ENCODE measurements at regions not wholly inside any gene's neighbourhood (a gene's known extent, or its start where the extent isn't known, plus 50 kb on each side); places are given as distances from the start of the nearest gene placed in this dataset.
"Not testable (repeated sequence)": the region's sequence is repeated elsewhere in the genome, so short reads cannot be mapped to it uniquely, and the experiment has no call there.

GRCh38 chr11:106497822-106498221 lies 420.4 kb downstream of the AASDHPPT start:
- DNase-seq (ENCODE audit: low spot score) = no peak

DNA sequence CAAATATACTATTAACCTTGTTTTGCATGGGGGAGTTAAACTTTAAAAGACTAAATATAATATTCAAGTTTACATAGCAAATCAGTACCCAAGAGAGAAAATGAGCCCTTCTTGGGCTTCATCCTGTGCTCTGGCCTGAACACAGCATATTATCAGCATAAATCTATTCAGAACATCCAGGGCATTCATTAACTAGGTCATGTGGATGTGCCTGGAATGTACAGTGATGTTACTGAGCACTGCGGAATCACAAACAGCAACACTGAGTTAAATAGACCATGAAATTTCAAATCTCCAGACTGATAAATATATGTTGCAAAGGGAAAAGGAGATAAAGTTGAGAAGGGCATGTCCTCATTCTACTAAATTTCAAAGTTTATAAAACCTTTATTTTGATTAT lies 426.4 kb downstream of the AASDHPPT start:
- DNase-seq (ENCODE audit: low spot score) = no peak

DNA sequence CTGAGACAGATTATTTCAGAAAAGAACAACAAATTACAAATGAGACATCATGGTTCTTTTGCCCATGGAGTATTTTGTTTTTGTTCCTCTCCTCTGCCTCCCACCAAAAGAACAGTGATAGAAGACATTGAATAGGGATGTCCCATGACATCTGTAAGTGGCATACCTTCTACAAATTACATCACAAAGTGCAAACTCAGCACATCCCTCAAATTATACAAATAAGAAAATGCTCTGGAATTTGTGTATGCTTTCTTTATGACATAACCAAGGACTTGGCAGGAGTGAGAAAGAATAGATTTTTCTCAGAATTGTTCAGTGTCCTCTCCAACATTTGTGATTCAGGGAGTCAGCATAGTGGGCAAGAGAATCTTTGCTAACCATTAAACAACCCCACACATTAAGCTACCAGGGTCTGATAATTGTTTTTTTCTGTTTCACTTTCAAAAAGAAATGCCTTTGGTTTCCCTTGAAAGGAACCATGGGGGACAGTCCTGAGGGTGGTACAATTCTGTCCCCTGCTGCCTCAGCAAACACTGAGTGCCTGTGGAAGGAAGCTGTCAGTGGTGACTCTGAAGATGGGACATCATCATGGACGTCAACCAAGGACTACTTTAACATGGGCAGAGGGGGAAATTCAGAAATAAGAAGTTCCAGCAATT lies 430.3 kb downstream of the AASDHPPT start:
- no peak for DNase-seq (ENCODE audit: low spot score)

DNA sequence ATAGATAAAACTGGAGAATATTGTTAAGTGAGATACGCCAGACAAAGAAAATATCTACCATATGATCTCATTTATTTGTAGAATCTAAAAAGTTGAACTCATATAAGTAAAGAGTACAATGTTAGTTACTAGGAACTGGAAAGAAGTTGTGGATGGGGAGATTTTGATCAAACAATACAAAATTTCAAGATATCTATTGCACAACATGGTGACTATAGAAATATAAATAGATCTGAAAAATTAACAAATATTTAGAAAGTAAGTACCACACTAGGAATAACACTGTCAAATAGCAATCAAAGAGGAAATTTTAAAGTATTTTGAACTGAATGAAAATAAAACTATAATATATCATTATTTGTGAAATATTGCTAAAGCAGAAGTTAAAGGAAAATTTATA lies 437.2 kb downstream of the AASDHPPT start:
- no peak for DNase-seq (ENCODE audit: low spot score)

DNA sequence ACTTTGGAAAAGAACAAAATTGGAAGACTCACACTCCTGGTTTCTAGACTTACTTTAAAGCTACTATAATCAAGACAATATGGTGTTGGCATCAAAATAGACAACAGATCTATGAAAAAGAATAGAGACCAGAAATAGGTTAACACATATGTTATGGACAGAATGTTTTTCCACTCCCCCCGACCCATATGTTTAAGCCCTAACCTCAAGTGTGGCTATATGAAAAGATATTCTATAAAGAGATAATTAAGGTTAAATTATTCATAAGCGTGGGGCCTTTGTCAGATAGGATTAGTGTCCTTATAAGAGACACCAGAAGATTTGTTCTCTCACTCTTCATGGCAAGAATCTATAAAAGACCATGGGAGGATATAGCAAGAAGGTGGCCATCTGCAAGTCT lies 440.0 kb downstream of the AASDHPPT start:
- no peak for DNase-seq (ENCODE audit: low spot score)

DNA sequence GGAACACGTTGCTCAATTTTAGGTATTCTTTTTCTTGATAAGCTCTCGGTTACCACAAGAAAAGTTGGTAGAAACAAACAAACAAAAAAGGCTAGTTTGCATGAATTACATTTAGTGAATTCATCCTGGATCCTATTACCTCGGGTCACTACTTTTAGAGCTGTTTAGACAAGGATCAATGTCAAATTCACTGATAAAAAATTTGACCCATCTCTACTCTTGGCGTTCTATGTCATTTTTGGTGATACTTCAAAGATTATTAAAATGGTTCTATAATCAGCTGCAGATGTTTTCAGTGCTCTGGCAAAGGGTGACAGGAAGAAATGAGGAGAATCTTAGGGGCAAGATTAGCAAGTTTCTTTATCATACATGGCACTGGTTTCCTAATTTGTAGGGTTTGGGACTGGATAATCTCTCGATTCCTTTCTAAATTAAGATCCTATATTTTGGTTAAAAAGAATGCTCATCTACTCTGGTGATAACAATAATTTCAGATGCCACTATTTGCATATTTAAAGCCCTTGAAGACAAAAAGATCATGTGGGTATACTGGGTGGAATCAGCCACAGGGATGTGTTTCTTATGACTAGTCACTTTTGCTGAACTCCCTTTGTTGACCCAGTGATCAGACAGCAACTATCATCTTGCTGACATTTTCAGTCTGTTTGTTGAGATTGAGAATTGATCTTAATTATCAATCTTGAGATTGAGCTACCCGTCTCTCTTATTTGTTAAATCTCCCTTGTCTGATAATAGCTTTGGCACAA lies 442.9 kb downstream of the AASDHPPT start:
- DNase-seq (ENCODE audit: low spot score) = no peak

DNA sequence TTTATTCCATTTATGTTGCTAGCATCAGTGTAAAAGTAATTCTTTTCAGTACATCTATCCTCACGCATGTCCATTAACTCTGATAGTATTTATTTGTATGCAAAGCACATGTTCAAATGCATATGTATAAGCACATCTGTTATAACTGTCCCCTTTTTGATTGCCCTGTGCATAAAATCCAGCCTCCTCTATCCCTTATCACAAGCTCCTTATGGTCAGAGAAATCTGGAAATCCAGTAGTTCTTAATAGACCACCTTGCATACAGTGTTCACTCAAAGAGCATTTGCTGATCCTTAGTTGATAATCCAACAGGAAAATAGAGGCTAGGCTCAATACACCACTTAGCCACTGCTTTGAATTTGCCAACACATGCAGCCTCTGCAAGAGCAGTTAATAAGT lies 443.5 kb downstream of the AASDHPPT start:
- DNase-seq (ENCODE audit: low spot score) = no peak

- DNase-seq (ENCODE audit: low spot score) = no peak
Observed at GRCh38 chr11:106523171-106523570, 445.7 kb downstream of the AASDHPPT start.

DNA sequence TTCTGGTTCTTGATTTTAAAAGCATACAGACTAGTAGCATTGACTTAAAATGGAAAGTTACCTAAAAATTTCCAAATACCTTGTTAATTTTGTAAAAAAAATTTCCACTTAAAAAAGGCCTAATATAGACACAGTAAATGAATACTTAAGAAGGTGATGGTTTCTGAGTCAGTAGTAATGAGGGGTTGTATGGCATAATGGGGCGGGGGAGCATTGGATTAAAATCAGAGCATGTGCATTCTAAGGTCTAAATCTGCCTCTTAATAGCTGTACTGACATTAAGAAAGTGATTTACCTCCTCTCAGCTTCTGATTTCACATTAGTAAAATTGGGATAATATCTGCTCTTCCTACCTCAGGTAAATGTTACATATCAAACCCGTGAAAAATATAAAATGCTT lies 446.5 kb downstream of the AASDHPPT start:
- no peak for DNase-seq (ENCODE audit: low spot score)

DNA sequence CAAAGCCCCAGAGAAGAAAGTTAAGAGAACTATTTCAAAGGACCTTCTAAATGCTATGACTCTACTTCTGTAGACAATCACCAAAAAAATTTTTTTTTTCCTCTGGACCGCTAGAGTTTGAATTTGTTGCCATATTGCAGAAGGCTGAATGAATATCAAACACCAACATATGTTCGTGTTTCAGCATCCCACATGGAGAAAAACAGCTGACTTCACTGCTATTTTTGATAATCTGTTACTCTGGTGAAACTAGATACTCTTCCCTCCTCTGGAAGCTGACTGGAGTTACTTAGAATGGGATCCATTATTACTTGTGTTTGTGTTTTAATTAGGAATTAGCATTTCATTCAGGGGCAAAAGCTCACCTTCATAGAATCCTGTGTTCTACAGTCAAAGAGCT lies 447.0 kb downstream of the AASDHPPT start:
- no peak for DNase-seq (ENCODE audit: low spot score)

DNA sequence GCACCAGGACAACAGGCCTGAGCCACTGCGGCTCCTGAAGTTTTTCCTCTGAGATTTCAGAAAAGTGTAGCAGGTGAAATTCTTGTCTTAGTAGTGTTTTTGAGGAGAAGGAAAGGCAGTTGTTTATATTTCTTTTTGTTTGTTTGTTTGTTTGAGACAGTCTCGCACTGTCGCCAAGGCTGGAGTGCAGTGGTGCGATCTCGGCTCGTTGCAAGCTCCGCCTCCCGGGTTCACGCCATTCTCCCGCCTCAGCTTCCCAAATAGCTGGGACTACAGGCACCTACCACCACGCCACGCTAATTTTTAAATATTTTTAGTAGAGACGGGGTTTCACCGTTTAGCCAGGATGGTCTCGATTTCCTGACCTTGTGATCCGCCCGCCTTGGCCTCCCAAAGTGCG lies 454.2 kb downstream of the AASDHPPT start:
- DNase-seq (ENCODE audit: low spot score) = not testable (repeated sequence)

DNA sequence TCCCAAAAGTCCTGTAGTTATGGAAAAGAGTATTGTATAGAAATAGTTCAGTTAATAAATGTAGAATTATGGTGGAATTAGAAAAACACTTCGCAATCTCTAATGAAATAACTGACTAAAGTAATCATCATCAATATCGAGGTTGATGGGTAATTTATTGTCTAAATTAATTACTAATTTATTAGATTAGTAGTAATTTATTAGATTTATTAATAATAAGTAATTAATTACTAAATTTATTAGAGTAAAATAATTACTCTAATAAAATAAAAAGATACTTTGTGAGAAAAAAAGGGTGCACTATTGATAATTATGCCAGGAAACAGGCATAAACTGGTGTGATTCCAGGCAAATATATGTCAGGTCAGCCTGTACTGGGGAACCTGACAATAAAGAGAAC lies 455.6 kb downstream of the AASDHPPT start:
- DNase-seq (ENCODE audit: low spot score) = no peak

- DNase-seq (ENCODE audit: low spot score) = no peak
Observed at GRCh38 chr11:106540001-106540400, 462.5 kb downstream of the AASDHPPT start.

DNA sequence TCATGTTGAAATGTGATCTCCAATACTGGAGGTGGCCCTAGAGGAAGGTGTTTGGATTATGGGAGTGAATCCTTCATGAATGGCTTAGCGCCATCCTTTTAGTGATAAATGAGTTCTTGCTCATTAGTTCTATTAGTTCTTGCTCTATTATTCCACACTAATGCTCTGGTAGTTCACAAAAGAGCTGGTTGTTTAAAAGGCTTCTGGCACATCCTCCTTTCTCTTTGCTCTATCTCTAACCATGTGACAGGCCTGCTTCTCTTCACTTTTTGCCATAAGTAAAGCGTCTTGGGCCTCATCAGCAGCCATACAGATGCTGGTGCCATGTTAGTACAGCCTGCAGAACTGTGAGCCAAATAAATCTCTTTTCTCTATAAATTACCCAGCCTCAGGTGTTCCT lies 469.9 kb downstream of the GUCY1A2 start:
- no peak for DNase-seq (ENCODE audit: low spot score)

DNA sequence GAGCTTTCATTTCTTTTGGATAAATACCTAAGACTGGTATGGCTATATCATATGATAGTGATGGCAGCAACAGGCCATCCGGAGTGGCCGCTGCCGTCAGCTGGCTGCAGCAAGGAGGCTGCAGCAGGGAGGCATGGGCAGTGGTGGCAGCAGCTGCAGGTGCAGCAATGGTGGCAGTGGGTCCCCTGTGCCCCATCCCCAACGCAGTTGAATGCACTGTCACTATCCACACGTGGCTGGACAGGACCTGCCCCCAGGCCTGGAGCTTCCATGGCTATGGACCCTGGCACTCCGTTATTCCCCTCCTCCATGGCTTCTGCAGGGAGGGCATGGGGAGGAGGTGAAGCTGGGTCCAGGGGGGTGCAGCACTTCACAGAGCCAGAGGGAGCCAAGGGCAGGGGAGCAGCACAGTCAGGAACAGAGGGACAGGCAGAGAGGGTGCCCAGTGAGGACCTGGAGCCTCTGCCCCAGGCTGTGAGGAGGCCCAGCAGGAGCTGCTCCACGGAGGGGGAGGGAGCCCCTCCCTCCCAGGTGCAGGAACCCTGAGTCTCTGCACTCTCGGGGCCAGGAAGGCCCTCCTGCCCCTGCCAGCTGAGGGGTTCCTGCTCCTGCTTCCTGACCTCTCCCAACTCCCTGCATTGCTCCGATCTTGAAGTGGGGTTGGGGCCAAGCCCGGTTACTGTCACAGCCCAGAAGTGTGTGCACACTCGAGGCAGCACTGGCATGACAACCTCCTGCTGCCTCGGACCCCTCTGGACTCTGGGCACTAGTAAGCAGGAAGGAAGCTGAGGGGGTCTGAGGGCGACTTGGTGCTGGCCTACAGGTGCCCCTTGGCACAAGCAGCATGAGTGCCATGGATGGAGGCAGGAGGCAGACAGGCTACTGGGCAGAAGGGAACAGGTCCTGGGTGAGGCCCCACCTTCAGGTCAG lies 466.3 kb downstream of the GUCY1A2 start:
- DNase-seq (ENCODE audit: low spot score) = no peak

DNA sequence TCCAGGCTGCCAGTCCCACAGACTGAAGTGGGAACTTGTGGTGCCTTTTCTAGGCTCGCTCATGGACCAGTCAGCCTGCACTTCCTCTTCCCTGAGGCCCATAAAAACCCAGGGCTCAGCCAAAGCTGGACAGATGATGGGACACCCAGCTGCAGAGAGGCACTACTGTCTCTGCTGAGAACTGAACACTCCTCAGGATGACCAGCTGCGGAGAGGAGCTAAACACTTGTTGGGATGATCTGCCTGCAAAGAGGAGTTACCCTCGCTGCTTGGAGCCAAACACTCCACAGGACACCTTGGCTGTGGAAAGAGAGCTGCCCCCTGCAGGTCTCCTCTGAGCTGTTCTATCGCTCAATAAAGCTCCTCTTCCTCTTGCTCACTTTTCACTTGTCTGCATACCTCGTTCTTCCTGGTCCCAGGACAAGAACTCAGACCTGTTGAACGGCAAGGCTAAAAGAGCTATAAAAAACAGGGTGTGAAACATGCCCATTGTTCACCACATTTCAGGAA lies 465.5 kb downstream of the GUCY1A2 start:
- DNase-seq (ENCODE audit: low spot score) = no peak

GRCh38 chr11:106553304-106553703 lies 465.0 kb downstream of the GUCY1A2 start:
- no peak for DNase-seq (ENCODE audit: low spot score)

GRCh38 chr11:106555566-106556250 lies 462.6 kb downstream of the GUCY1A2 start:
- not testable (repeated sequence) for DNase-seq (ENCODE audit: low spot score)

GRCh38 chr11:106565326-106565725 lies 452.9 kb downstream of the GUCY1A2 start:
- DNase-seq (ENCODE audit: low spot score) = no peak

DNA sequence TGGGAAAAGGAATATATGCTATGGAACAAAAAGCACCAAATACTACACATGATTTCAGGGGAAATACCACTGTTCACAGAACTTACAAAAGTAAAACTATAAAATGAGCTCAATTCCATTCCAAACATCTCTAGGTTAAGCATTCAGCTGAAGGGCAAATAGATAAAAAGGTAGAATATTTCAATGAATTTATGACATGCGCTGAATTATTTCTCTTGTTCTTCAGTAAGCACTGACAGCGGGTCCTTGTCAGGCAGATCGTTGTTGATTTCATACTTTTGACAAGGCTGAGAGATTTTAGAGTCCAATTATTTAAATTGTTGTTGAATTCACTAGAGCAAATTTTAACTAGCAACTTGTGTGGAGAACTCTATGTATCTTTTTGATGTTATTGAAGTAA lies 449.6 kb downstream of the GUCY1A2 start:
- no peak for DNase-seq (ENCODE audit: low spot score)

GRCh38 chr11:106577384-106577783 lies 440.9 kb downstream of the GUCY1A2 start:
- not testable (repeated sequence) for DNase-seq (ENCODE audit: low spot score)

DNA sequence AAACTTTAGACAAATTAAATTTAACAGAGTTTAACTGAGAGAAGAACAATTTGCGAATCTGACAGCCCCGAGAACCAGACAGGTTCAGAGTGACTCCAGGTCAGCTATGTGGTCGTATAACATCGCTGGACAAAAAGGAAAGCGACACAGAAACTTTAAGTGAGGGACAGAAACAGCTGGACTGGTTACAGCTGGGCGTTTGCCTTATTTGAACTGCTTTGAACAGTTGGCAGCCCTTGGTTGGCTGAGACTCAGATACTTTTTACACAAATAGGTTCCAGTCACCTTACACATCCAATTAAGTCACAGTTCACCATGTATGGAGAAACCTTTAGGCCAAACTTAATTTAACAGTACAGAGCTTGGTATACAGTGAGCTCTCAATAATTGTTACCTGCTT lies 436.9 kb downstream of the GUCY1A2 start:
- DNase-seq (ENCODE audit: low spot score) = no peak
